Keratinocyte (primary cell): ENCODE measurements at regions not wholly inside any gene's neighbourhood (a gene's known extent, or its start where the extent isn't known, plus 50 kb on each side); places are given as distances from the start of the nearest gene placed in this dataset.
A peak's percentile ranks its signal among the peaks of the same experiment; 100 is the strongest.

ENCODE experiments used
- DNase-seq: peaks from one replicate; pipeline ENCODE4 v3.0.0-alpha.2; 2011; ENCODE audit warnings: low read depth, missing footprints, low spot score
- FAIRE-seq: peaks from 2 replicates; lab custom pipeline; 2011; peaks lifted over from hg19 to GRCh38; lab: Jason Lieb, UNC
- H2AFZ ChIP-seq: 2 replicates; pipeline ENCODE4 v1.6.0; 2012; ENCODE audit warnings: low read length, control low read depth, inconsistent platforms; ENCODE audit not compliant: control insufficient read depth
- H3K27ac ChIP-seq: 2 replicates; pipeline ENCODE4 v1.5.1; 2011; ENCODE audit warnings: low read length; ENCODE audit not compliant: control insufficient read depth, insufficient read depth
- H3K27me3 ChIP-seq: 3 replicates; pipeline ENCODE4 v1.6.0; 2011; ENCODE audit warnings: low read length; ENCODE audit not compliant: control insufficient read depth, insufficient read depth; ENCODE audit errors: extremely low read depth
- H3K36me3 ChIP-seq, 2 experiments: 2 replicates in 1 of 2; 3 replicates in 1 of 2; pipeline ENCODE4 v1.5.1; 2011; ENCODE audit warnings: low read length in 2 of 2, mild to moderate bottlenecking in 1 of 2; ENCODE audit not compliant: control insufficient read depth in 2 of 2, insufficient read depth in 2 of 2; ENCODE audit errors: extremely low read depth in 1 of 2
- H3K4me1 ChIP-seq: 3 replicates; pipeline ENCODE4 v1.5.1; 2011; ENCODE audit warnings: low read length; ENCODE audit not compliant: control insufficient read depth, insufficient read depth; ENCODE audit errors: extremely low read depth
- H3K4me2 ChIP-seq: 3 replicates; pipeline ENCODE4 v1.6.0; 2011; ENCODE audit warnings: low read depth, low read length; ENCODE audit not compliant: control insufficient read depth, insufficient read depth; ENCODE audit errors: extremely low read depth
- H3K4me3 ChIP-seq, 3 experiments: fragments of 200-600 bp in 1 of 3; sonication (generic) in 1 of 3; 2 replicates in 2 of 3; 3 replicates in 1 of 3; pipeline ENCODE4 v1.5.1; 2011 to 2016; ENCODE audit warnings: low read length in 3 of 3, mild to moderate bottlenecking in 3 of 3, control low read depth in 2 of 3, inconsistent platforms in 1 of 3, low read depth in 1 of 3, mixed read lengths in 1 of 3, mixed run types in 1 of 3, moderate library complexity in 1 of 3; ENCODE audit not compliant: control insufficient read depth in 2 of 3, insufficient read depth in 2 of 3; ENCODE audit errors: extremely low read depth in 1 of 3
- H3K79me2 ChIP-seq: 2 replicates; pipeline ENCODE4 v1.6.0; 2012; ENCODE audit warnings: low read length; ENCODE audit not compliant: control insufficient read depth, insufficient read depth
- H3K9ac ChIP-seq: 3 replicates; pipeline ENCODE4 v1.6.0; 2011; ENCODE audit warnings: low read length; ENCODE audit not compliant: control insufficient read depth, insufficient read depth; ENCODE audit errors: extremely low read depth
- H3K9me1 ChIP-seq: 3 replicates; pipeline ENCODE4 v1.6.0; 2011; ENCODE audit warnings: low read length; ENCODE audit not compliant: control insufficient read depth, insufficient read depth; ENCODE audit errors: extremely low read depth
- H3K9me3 ChIP-seq: 2 replicates; pipeline ENCODE4 v1.5.1; 2012; ENCODE audit warnings: low read depth, low read length; ENCODE audit not compliant: control insufficient read depth
- H4K20me1 ChIP-seq: 3 replicates; pipeline ENCODE4 v1.6.0; 2011; ENCODE audit warnings: low read length; ENCODE audit not compliant: control insufficient read depth, insufficient read depth; ENCODE audit errors: extremely low read depth
- EZH2 ChIP-seq: IDR thresholded peaks from one replicate; pipeline ENCODE4 v1.6.1; 2012; ENCODE audit warnings: inconsistent platforms, mild to moderate bottlenecking, low read length, moderate library complexity
- dilution Hi-C: fragments of 300-500 bp; cut with MboI; formaldehyde crosslinking; loops from one replicate; pipeline ENCODE4 v1.7.0; 2020; ENCODE audit warnings: low sequenced_read_pairs; ENCODE audit not compliant: extremely low pct_ligation_motif_present
- TF ChIP-seq, protein P1 (sequence below), 3 experiments: IDR thresholded peaks in 1 of 3; conservative IDR thresholded peaks in 1 of 3; optimal IDR thresholded peaks in 1 of 3; 2 replicates in 2 of 3; 3 replicates in 1 of 3; pipeline versions ENCODE3 to v1.5.1; 2011; ENCODE audit warnings: low read length in 3 of 3, mild to moderate bottlenecking in 3 of 3, moderate library complexity in 2 of 3, control low read depth in 1 of 3, inconsistent platforms in 1 of 3; ENCODE audit not compliant: insufficient read depth in 2 of 3; ENCODE audit errors: extremely low read depth in 1 of 3

- no peaks in the 10 kb centered on the region for H3K4me1 ChIP-seq
- no peaks in the 10 kb centered on the region for H3K27me3 ChIP-seq
- dilution Hi-C loops: no loop called here
- no peaks in the 10 kb centered on the region for H3K79me2 ChIP-seq
- no peak overlapping the region for H3K27ac ChIP-seq
- DNase-seq: no peak
- no peaks in the 10 kb centered on the region for H3K36me3 ChIP-seq
- H3K9me3 ChIP-seq: no peaks in the 10 kb centered on the region
- H3K4me2 ChIP-seq: no peak overlapping the region
- H2AFZ ChIP-seq: no peak overlapping the region
- H3K9me1 ChIP-seq: no peaks in the 10 kb centered on the region
- H3K4me3 ChIP-seq: no peak overlapping the region
- FAIRE-seq: no peak
- TF ChIP-seq, protein P1, sequence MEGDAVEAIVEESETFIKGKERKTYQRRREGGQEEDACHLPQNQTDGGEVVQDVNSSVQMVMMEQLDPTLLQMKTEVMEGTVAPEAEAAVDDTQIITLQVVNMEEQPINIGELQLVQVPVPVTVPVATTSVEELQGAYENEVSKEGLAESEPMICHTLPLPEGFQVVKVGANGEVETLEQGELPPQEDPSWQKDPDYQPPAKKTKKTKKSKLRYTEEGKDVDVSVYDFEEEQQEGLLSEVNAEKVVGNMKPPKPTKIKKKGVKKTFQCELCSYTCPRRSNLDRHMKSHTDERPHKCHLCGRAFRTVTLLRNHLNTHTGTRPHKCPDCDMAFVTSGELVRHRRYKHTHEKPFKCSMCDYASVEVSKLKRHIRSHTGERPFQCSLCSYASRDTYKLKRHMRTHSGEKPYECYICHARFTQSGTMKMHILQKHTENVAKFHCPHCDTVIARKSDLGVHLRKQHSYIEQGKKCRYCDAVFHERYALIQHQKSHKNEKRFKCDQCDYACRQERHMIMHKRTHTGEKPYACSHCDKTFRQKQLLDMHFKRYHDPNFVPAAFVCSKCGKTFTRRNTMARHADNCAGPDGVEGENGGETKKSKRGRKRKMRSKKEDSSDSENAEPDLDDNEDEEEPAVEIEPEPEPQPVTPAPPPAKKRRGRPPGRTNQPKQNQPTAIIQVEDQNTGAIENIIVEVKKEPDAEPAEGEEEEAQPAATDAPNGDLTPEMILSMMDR (optimal IDR thresholded peaks at IDR 0.05 in 1 of 3, IDR thresholded peaks at IDR 0.05 in 1 of 3, conservative IDR thresholded peaks at IDR 0.05 in 1 of 3; ENCODE audit: extremely low read depth in 1 of 3, insufficient read depth in 2 of 3, low read length in 3 of 3): no peak
- no peak for TF ChIP-seq EZH2
- H4K20me1 ChIP-seq: no peaks in the 10 kb centered on the region
- no peak overlapping the region for H3K9ac ChIP-seq
Measured at GRCh38 chr5:115391780-115392179, 95.3 kb upstream of the CCDC112 start.

DNA sequence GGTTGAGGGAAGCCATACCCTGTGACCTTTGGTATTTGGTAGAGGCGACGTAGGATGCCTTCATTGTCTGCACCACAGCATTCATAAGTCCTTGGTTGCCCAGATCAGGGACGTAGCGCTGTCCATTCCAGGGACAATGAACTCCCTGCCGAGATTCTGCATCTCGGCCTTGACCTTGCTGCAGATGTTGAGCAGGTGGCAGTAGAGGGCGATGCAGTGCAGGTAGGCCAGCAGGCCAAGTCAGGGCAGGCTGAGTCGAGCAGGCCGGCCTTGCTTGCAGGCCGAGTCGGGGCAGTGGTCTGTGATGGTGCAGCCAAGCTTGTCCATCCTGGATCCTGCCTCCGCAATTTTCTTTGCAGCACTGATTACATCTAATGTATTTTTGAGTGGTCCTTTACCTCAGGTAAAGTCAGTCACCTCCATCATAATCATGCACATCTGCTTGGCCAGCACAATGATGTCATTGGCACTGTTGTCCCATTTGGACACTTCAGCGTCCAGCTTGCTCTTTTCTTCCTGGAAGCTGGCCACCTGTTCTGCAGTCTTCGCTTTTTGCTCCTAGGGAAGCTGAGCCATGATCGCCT is 93.4 kb upstream of the CCDC112 start:
- dilution Hi-C loops: no loop called here
- Histone ChIP-seq H3K9ac (no peak overlapping the region), H3K4me2 (no peak overlapping the region), H3K79me2 (no peaks in the 10 kb centered on the region), H3K9me3 (no peaks in the 10 kb centered on the region), H3K27ac (no peak overlapping the region), H2AFZ (no peak overlapping the region), H3K4me1 (no peaks in the 10 kb centered on the region), H3K36me3 (no peaks in the 10 kb centered on the region), H3K9me1 (no peaks in the 10 kb centered on the region), H3K4me3 (no peak overlapping the region), H4K20me1 (no peaks in the 10 kb centered on the region), H3K27me3 (no peaks in the 10 kb centered on the region)
- DNase-seq: no peak
- TF ChIP-seq, protein P1 (optimal IDR thresholded peaks at IDR 0.05 in 1 of 3, IDR thresholded peaks at IDR 0.05 in 1 of 3, conservative IDR thresholded peaks at IDR 0.05 in 1 of 3; ENCODE audit: extremely low read depth in 1 of 3, insufficient read depth in 2 of 3, low read length in 3 of 3): peak in 2 of 3 experiments; percentile 37 to 70
- no peak for TF ChIP-seq EZH2
- no peak for FAIRE-seq
